Head of caudate nucleus (tissue), 42 donors: ENCODE measurements at regions not wholly inside any gene's neighbourhood (a gene's known extent, or its start where the extent isn't known, plus 50 kb on each side); places are given as distances from the start of the nearest gene placed in this dataset.

ENCODE experiments used
- DNase-seq, 42 donors: peaks; one replicate each; pipeline versions ENCODE4 v3.0.0 to v3.0.0-alpha.2; 2020 to 2021; ENCODE audit warnings: mixed read lengths in 7 of 42
- intact Hi-C: fragments of 100-400 bp; cut with DNase I; formaldehyde crosslinking; loops from one replicate; pipeline ENCODE4 v1.15.0; 2022

DNA sequence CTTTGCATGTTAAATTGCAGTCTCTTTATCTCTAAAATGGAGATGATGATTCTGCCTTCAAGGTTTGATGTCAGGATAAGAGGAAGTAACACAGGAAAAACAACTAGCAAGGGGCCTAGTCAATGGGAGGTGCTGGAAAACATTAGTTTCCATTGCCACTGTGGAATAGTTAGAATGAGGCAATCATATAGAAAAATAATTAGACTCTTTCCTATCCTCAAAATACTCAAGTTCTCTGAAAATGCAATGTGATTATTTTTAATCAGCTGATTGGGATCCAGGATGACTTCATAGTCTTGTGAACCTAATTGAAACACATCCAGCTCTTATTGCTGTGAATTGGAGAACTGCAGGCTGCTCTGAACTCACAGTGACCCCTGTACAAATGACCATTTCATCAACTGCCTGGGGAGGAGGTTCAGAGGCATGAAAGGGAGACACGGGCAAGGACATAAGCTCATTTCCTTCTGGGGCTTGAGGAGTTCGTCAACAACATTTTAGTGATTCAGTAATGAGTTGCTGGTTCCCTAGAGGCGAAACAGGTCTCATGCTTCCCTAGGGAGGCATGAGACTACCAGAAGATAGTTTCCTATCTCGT is 422.5 kb downstream of the LPIN1 start:
- intact Hi-C loops, result loop anchor here (5.0 kb wide), 1 partner anchor 548 kb away; the partner anchor contains the start of gene TRIB2
- peak in 4 of 42 donors; percentile 18 to 46 (median 22) for DNase-seq

DNA sequence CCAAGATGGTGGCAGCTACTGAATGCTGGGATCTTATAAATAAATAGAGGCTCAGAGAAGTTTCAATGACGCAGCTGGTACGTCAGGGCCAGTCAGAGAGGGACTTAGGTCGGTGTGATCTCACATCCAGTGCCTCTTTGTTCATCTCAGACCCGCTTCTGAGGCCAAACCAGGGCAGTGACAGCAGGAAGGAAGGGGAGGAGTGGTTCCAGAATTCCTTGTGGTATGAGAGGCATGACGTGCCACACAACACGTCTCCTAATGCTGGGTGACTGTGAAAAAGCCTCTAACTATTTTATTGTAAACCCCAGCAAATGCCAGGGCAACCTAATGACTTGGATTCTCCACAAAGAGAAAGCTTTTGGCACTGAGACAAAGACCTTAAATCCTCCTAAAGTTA is 423.3 kb downstream of the LPIN1 start:
- DNase-seq, result peak in 12 of 42 donors; percentile 15 to 52 (median 34)
- intact Hi-C loops, result loop anchor here (5.0 kb wide), 1 partner anchor 548 kb away; the partner anchor contains the start of gene TRIB2

DNA sequence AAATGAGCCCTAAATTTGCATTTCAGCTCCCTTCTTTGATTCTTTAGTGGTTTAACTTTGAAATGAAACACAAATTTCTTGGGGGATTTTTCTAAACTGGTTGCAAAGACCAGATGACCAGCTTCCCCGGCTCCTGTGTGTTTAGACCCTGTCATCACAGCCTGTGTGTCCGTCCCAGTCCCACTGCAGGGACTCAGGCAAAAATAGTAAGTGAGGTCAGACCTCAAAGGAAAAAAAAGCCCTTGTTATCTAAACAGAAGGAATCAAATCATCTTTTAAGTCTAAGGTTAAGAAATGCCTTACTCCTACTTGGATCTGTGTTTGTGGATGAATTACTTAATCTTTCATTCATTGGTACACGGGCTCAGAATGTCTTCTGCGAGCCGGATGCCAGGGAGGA is 423.7 kb downstream of the LPIN1 start:
- intact Hi-C loops, result no loop called here
- DNase-seq, result no peak

DNA sequence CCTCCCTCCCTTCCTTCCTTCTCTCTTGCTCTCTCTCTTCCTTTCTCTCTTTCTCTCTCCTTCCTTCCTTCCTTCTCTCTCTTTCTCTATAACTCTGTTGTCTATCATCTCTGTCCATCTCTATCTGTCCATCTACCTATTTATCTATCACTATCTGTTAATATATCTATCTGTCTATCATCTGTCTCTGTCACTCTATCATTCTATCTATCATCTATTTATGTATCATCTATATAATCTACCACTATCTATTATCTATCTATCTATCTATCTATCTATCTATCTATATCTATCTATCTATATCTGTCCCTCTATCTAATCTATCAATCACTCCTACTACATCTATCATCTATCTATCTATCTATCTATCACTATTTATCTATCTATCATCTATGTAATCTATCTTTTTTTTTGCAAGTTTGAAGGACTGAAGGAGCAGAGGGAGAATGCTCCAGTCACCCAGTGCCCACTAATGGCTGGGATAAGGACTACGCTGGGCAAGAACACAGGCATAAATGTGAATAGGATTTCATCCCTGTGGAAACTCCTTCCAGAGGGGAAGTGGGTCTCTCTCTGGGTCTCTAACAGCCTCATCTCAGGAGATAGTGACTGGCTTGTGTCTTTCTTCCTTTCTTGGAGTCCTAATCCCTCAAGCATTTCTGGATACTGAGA is 427.0 kb downstream of the LPIN1 start:
- intact Hi-C loops, result no loop called here
- no peak for DNase-seq

DNA sequence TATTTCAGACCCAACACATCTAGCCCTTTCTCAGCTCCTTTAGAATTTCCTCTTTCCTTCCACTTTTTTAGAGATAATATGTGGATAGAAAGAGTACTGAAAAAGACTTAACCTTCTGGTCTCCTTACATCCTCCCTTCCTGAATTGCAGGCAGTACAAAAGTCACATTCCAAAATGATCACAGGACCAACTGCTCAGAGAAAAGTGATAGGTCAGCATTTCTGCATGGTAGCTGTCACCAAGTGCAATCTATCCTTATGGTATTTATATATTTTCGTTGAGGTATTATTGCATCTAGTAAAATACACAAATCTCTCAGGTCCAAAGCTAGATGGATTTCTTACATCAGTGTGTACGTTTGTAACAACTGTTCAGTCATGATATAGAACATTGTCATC is 427.5 kb downstream of the LPIN1 start:
- intact Hi-C loops, result no loop called here
- no peak for DNase-seq

DNA sequence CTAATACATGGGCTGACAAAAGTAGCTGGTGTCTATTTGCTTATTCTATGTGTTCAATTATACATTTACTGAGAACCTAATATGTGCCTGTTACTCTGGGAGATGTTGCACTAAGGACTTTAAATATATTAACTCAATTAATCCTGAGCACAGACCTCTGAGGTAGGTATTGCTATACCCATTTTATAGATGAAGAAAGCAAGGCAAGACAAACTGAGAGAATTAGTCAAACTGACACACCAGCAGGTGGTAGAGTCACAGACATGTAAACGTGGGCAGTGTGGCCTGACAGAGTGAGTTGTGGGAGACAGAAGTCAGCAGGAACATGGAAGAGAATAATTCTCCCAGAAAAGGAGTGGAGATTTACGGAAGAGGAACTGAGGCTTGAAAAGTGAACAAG is 428.9 kb downstream of the LPIN1 start:
- no peak for DNase-seq
- intact Hi-C loops, result no loop called here

DNA sequence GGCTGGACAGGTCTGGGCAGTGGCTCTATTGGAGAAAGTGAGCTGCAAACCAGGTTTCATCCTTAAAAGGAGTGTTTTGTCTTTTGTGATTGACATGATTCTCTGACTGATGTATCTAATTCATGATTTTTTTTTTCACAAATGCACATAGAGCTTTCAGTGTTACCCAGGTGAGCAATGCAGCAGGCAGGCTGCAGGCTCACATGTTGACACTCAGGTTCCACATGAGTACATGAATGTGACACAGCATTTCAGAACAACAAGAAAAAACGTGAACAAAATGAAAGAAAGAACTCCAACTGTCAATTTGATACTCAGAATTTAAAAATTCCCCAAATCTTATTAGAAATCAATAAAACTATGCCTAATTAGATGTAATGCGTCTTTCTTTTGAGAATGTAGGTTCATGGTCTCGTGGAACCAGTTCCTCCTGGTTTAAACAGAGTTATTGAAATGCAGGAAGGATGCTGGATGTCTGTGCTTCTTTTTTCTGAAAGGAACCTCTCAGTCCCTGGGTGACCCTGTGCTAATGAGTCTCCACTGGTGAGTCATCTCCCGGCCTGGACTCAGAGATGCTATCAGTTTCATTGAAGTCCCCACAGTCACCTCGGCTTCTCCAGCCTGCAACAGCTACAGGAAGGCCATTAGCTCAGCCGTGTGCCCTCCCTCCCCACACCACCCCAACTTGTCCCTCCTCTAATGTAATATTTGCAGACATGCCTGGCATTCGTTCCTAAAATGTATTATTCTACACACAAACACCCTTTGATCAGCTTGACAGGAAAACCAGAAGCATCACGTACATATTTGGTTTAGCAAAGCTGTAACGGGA is 430.4 kb downstream of the LPIN1 start:
- intact Hi-C loops, result no loop called here
- peak in 8 of 42 donors; percentile 16 to 78 (median 44) for DNase-seq

DNA sequence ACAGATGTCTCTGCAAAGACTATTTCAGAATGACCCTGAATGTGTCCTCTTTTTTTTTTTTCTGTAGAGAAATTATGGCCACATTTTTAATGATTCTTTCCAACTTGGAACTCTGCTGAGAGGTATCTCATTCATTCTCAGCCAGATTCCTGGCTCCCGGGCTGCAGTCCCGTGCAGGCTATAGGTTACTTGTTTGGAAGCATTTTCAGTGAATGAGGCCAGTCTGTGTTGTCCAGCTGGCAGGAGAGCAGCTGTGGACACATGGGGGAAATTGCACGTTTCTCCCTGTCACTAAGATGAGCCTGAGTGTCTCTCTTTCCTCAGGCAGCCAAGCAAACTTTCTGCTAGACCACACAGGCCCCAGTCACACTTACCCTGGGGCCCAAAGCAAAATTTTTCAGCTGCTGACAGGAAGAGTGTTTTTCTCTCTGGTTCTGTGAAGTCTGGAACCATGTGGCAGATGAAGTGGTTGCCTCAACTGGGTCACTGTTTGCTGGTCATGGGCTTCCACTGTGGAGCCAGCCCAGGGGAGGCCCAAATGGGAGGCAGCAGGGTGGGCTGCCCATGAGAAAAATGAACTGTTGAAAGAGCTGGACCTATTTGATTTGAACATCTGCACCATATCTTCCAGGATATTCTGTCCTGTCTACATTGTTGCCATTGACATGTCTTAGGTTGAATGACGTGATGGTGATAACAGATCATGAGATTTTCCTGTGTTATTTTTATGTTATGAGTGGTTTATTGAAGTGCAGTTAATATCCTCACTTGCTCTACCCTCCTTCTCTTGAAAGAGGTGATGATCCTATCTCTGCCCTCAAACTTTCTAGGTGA is 431.2 kb downstream of the LPIN1 start:
- DNase-seq, result peak in 2 of 42 donors; percentile 10 to 14
- intact Hi-C loops, result no loop called here

DNA sequence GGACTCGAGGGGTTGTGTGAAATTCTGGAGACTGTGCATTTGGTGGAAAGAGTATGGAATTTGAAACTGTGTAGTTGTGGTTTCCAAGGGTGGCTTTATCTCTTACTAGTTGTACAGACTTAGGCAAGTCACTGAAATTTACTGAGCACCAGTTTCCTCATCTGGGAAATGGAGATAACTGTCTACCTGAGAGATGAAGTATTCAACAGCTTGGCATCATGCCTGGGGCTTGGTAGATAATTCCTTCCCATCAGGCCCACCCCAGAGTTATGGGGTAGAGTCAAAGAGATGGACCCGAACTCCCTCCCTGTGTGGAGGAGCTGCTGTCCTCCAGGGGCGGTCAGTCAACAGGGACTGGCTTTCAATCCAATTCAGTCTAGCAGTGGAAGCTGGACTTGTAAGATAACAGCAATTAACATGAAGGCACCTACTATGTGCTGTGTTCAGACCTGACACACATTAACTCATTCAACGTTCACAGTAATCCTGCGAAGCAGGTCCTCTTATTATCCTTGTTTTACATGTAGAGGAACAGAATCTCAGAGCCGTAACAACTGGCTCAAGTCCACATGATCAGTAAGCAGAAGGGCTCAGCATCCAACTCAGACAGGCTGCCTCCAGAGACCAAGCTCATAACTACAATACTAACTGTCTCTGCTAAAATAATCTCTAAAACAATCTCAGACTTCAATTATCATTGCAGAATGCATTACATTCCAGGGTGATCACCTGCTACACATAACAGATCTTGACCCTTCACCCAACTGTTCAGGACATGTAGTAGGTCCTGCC is 432.1 kb downstream of the LPIN1 start:
- intact Hi-C loops, result no loop called here
- DNase-seq, result no peak

DNA sequence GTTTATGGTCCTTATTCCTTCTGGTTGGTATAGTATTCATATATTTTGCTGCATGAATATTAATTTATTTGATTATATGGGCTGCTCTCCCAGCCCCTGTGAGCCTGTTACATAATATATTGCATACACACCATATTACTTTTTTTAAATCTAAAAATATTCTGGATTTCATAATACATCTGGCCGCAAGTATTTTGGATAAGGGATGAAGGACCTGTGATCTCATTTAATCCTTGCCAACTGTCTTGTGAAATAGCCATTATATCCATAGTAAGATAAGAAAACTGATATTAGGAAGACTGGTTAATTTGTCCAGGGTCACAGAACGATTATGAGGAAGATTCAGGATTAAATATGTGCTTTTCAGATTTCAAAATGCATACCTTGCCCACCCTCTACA is 433.6 kb downstream of the LPIN1 start:
- no peak for DNase-seq
- intact Hi-C loops, result no loop called here

DNA sequence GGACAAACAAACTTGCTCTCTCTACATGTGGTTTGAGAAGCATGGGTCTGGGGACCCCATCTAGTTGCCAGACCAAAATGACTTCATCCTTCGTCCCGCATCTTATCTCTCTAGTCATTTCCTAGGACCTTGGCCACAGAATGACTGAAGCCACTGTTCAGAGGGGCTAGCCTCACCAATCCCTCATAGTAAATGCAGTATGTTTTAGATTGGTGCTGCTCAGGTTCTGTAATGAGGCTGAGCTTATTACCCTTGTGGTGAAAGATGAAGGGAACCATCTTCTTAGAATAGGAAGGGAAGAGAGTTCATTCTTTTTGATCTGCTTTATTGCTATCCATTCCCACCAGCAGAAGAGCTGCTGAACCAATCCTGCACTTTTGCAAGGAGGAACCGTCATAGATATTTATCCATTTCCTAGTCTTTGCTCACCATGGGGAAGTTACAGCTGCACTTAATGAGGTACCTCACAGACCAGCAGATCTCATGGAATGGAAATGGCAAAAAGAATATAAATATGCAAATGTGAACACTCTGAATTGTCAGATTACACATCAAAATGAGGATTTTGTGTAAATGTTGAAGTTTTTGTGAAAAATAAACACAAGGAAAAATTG is 436.7 kb downstream of the LPIN1 start:
- DNase-seq, result no peak
- intact Hi-C loops, result no loop called here

DNA sequence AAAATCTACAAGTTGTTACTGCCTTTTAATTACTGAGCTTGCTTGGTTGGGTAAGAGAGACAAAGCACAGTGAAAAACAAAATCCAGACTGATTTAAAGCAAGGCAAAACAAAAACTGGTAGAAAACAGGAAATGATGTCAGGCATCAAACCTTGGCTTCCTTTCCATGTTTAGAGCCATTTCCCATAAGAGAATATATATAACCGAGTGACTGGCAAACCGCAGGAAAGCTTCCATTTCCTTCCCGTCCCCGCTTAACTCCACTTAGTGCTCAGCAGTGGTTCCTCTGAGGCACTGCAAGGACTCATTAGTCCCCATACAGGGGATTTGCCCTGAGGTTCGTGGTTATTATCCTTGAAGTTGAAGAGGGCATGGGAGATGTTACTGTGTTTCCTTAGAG is 446.3 kb downstream of the LPIN1 start:
- peak in 1 of 42 donors; percentile 16 for DNase-seq
- intact Hi-C loops, result no loop called here

DNA sequence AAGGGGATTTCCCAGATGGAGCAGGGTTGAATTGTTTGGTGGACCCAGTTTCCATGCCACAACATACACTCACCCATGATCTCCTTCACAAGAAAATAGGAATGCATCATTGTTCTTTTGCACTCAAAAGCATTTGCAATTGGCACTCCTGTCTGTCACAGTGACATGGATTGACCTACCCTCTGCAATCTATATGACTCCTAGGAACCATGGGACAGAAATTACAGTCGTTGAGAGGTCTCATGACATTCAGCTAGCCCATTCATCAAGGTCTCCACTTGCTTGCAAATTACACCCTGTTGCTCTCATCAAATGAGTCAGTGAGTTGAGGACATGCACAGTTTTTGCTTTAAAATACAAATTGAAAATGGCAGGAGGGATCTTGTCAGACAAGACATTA is 448.5 kb downstream of the LPIN1 start:
- no peak for DNase-seq
- intact Hi-C loops, result no loop called here

DNA sequence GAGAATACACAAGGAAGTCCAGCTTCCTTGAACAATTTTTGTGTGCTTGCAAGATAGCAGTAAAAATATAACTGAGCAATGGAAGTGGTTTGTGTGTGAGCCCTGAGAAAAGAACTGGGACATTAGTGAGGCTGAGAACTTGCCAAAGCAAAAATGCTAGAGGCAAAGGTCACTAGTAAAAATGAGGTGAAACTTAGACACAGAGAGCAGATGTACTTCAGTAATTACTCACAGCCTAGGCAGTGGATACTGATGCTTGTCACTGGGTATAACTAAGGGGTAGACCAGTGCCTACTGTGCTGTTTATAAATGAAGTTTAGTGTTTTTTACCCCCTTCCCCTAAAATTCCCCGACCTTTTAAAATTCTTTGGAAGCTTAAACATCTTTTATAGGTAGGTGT is 450.1 kb downstream of the LPIN1 start:
- no peak for DNase-seq
- intact Hi-C loops, result no loop called here

DNA sequence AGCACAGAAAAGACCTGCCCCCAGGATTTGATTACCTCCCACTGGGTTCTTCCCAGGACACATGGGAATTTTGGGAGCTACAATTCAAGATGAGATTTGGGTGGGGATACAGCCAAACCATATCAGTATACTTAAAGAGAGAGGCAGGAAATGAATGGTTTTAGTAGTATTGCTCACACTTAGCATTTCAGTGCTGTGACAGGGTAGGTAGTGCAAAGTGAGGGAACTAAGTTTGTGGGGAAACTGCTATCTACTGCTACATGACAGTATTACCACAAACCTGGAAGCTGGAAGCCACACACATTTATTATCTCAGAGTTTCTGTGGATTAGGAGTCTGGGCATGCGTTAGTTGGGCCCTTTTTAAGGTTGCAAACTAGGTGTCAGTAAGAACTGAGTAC is 450.7 kb downstream of the LPIN1 start:
- intact Hi-C loops, result no loop called here
- DNase-seq, result no peak

DNA sequence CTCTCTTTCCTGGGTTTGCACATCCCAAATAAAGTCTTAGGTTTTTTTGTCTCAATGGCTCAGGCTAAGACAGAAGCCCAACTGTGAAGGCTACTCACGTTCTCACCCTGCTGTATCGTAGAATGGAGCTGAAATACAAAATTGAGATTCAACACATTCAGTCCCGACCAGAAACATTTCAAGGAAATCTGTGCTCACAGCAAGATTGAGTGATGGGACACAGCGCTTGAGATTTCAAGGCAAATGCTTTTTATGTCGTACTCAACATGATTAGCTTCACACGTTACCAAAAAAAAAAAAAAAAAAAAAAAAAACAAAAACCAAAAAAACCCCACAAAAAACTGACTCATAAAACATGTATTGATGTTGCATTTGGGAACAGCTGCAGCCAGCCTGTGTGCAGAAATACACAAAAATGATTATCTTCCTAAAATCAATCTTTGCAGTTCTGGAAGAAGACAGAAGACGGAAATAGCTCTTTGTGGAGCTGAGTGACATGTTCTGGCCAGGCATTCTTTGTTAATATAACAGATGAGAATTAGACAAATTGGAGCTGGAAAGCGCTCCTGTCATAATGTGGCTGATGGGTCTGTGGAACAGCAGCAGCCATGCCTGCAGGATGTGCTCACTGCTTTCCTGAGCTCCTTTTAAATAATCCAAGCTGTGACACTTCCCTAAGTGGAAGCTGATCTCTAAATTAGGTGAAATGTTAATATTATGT is 453.2 kb downstream of the LPIN1 start:
- intact Hi-C loops, result no loop called here
- DNase-seq, result peak in 17 of 42 donors; percentile 8 to 70 (median 34)

DNA sequence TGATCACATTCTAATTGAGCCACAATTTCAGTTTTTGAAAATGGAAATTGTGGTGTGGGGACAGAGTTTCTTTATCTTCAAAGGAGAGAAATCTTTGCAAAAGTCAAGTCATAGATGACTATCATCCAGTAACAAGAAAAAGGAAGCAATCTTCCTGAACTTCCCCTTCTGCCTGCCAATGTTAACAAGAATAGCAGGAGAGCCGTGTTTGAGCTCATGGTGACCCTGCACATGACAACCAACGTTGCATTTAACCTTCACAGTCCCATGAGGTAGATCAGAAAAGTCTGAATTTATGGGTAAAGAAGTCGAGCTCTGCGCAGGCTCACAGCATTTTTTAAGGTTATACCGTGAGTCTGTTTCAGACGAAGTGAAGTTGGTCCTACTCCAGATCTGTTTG is 454.9 kb downstream of the LPIN1 start:
- peak in 3 of 42 donors; percentile 4 to 16 (median 5) for DNase-seq
- intact Hi-C loops, result no loop called here
